Keratinocyte (primary cell): ENCODE measurements at regions not wholly inside any gene's neighbourhood (a gene's known extent, or its start where the extent isn't known, plus 50 kb on each side); places are given as distances from the start of the nearest gene placed in this dataset.

Experiments used
- DNase-seq: peaks from one replicate; pipeline ENCODE4 v3.0.0-alpha.2; 2011; ENCODE audit warnings: low read depth, missing footprints, low spot score
- FAIRE-seq: peaks from 2 replicates; lab custom pipeline; 2011; peaks lifted over from hg19 to GRCh38; lab: Jason Lieb, UNC
- H2AFZ ChIP-seq: 2 replicates; pipeline ENCODE4 v1.6.0; 2012; ENCODE audit warnings: low read length, control low read depth, inconsistent platforms; ENCODE audit not compliant: control insufficient read depth
- H3K27ac ChIP-seq: 2 replicates; pipeline ENCODE4 v1.5.1; 2011; ENCODE audit warnings: low read length; ENCODE audit not compliant: control insufficient read depth, insufficient read depth
- H3K27me3 ChIP-seq: 3 replicates; pipeline ENCODE4 v1.6.0; 2011; ENCODE audit warnings: low read length; ENCODE audit not compliant: control insufficient read depth, insufficient read depth; ENCODE audit errors: extremely low read depth
- H3K36me3 ChIP-seq, 2 experiments: 2 replicates in 1 of 2; 3 replicates in 1 of 2; pipeline ENCODE4 v1.5.1; 2011; ENCODE audit warnings: low read length in 2 of 2, mild to moderate bottlenecking in 1 of 2; ENCODE audit not compliant: control insufficient read depth in 2 of 2, insufficient read depth in 2 of 2; ENCODE audit errors: extremely low read depth in 1 of 2
- H3K4me1 ChIP-seq: 3 replicates; pipeline ENCODE4 v1.5.1; 2011; ENCODE audit warnings: low read length; ENCODE audit not compliant: control insufficient read depth, insufficient read depth; ENCODE audit errors: extremely low read depth
- H3K4me2 ChIP-seq: 3 replicates; pipeline ENCODE4 v1.6.0; 2011; ENCODE audit warnings: low read depth, low read length; ENCODE audit not compliant: control insufficient read depth, insufficient read depth; ENCODE audit errors: extremely low read depth
- H3K4me3 ChIP-seq, 3 experiments: fragments of 200-600 bp in 1 of 3; sonication (generic) in 1 of 3; 2 replicates in 2 of 3; 3 replicates in 1 of 3; pipeline ENCODE4 v1.5.1; 2011 to 2016; ENCODE audit warnings: low read length in 3 of 3, mild to moderate bottlenecking in 3 of 3, control low read depth in 2 of 3, inconsistent platforms in 1 of 3, low read depth in 1 of 3, mixed read lengths in 1 of 3, mixed run types in 1 of 3, moderate library complexity in 1 of 3; ENCODE audit not compliant: control insufficient read depth in 2 of 3, insufficient read depth in 2 of 3; ENCODE audit errors: extremely low read depth in 1 of 3
- H3K79me2 ChIP-seq: 2 replicates; pipeline ENCODE4 v1.6.0; 2012; ENCODE audit warnings: low read length; ENCODE audit not compliant: control insufficient read depth, insufficient read depth
- H3K9ac ChIP-seq: 3 replicates; pipeline ENCODE4 v1.6.0; 2011; ENCODE audit warnings: low read length; ENCODE audit not compliant: control insufficient read depth, insufficient read depth; ENCODE audit errors: extremely low read depth
- H3K9me1 ChIP-seq: 3 replicates; pipeline ENCODE4 v1.6.0; 2011; ENCODE audit warnings: low read length; ENCODE audit not compliant: control insufficient read depth, insufficient read depth; ENCODE audit errors: extremely low read depth
- H3K9me3 ChIP-seq: 2 replicates; pipeline ENCODE4 v1.5.1; 2012; ENCODE audit warnings: low read depth, low read length; ENCODE audit not compliant: control insufficient read depth
- H4K20me1 ChIP-seq: 3 replicates; pipeline ENCODE4 v1.6.0; 2011; ENCODE audit warnings: low read length; ENCODE audit not compliant: control insufficient read depth, insufficient read depth; ENCODE audit errors: extremely low read depth
- EZH2 ChIP-seq: IDR thresholded peaks from one replicate; pipeline ENCODE4 v1.6.1; 2012; ENCODE audit warnings: inconsistent platforms, mild to moderate bottlenecking, low read length, moderate library complexity
- dilution Hi-C: fragments of 300-500 bp; cut with MboI; formaldehyde crosslinking; loops from one replicate; pipeline ENCODE4 v1.7.0; 2020; ENCODE audit warnings: low sequenced_read_pairs; ENCODE audit not compliant: extremely low pct_ligation_motif_present
- TF ChIP-seq, protein P1 (sequence below), 3 experiments: IDR thresholded peaks in 1 of 3; conservative IDR thresholded peaks in 1 of 3; optimal IDR thresholded peaks in 1 of 3; 2 replicates in 2 of 3; 3 replicates in 1 of 3; pipeline versions ENCODE3 to v1.5.1; 2011; ENCODE audit warnings: low read length in 3 of 3, mild to moderate bottlenecking in 3 of 3, moderate library complexity in 2 of 3, control low read depth in 1 of 3, inconsistent platforms in 1 of 3; ENCODE audit not compliant: insufficient read depth in 2 of 3; ENCODE audit errors: extremely low read depth in 1 of 3

- Histone ChIP-seq H3K79me2 (no peaks in the 10 kb centered on the region), H3K27ac (no peak overlapping the region), H2AFZ (no peak overlapping the region), H3K9me1 (no peaks in the 10 kb centered on the region), H3K9ac (no peak overlapping the region), H3K4me1 (no peaks in the 10 kb centered on the region), H3K4me3 (no peak overlapping the region), H3K27me3 (no peaks in the 10 kb centered on the region), H3K36me3 (no peaks in the 10 kb centered on the region), H3K9me3 (no peaks in the 10 kb centered on the region), H4K20me1 (no peaks in the 10 kb centered on the region), H3K4me2 (no peak overlapping the region)
- no peak for TF ChIP-seq EZH2
- TF ChIP-seq, protein P1, sequence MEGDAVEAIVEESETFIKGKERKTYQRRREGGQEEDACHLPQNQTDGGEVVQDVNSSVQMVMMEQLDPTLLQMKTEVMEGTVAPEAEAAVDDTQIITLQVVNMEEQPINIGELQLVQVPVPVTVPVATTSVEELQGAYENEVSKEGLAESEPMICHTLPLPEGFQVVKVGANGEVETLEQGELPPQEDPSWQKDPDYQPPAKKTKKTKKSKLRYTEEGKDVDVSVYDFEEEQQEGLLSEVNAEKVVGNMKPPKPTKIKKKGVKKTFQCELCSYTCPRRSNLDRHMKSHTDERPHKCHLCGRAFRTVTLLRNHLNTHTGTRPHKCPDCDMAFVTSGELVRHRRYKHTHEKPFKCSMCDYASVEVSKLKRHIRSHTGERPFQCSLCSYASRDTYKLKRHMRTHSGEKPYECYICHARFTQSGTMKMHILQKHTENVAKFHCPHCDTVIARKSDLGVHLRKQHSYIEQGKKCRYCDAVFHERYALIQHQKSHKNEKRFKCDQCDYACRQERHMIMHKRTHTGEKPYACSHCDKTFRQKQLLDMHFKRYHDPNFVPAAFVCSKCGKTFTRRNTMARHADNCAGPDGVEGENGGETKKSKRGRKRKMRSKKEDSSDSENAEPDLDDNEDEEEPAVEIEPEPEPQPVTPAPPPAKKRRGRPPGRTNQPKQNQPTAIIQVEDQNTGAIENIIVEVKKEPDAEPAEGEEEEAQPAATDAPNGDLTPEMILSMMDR (optimal IDR thresholded peaks at IDR 0.05 in 1 of 3, IDR thresholded peaks at IDR 0.05 in 1 of 3, conservative IDR thresholded peaks at IDR 0.05 in 1 of 3; ENCODE audit: extremely low read depth in 1 of 3, insufficient read depth in 2 of 3, low read length in 3 of 3) = no peak
- FAIRE-seq (no peak), DNase-seq (no peak)
- dilution Hi-C loops = no loop called here
Measured at GRCh38 chr6:145266432-145267075, 468.8 kb downstream of the EPM2A start.

DNA sequence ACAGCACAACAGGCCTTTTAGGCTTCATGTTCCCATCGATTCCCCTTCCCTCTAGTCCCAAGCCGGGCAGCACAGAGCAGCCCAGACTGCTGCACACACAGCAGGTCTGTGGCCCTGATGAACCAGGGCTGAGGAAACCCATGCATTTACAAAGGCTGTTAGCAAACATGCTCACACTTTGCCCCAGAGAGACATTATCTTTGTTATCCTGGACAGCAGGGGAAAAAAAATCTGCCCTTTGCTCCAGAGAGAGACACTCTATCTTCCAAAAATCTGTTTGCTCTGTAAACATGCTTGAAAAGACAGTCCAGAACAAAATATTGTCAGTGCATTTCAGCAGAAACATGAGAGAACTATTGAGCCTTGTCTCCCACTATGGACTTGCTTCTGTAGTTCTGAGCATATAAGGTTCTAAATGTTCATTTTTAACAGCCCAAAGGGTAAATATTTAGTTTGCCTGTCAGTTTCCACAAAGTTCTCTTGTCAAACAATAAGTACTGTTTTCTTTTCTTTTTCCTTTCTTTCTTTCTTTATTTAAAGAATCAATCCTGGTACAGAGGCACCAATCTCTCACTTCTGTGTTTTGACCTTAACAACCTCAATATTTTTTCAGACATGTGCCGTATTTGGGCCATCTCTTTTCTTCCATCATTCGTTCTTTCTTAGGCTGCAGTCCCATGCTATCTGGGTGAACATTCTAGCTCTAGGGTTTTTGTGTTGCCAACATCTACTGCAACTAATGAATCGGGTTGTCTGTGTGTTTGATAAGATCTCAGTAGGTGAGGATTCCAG, 468.0 kb downstream of the EPM2A start:
- H2AFZ ChIP-seq = no peak overlapping the region
- no peak overlapping the region for H3K4me2 ChIP-seq

More for the DNA sequence above, 468.0 kb downstream of the EPM2A start:
- Histone ChIP-seq H3K4me3 (no peak overlapping the region), H3K36me3 (no peaks in the 10 kb centered on the region), H3K9me1 (no peaks in the 10 kb centered on the region), H3K79me2 (no peaks in the 10 kb centered on the region), H3K4me1 (no peaks in the 10 kb centered on the region), H4K20me1 (no peaks in the 10 kb centered on the region), H3K27me3 (no peaks in the 10 kb centered on the region), H3K27ac (no peak overlapping the region), H3K9ac (no peak overlapping the region), H3K9me3 (no peaks in the 10 kb centered on the region)
- DNase-seq = no peak
- FAIRE-seq = no peak
- dilution Hi-C loops = no loop called here
- no peak for TF ChIP-seq EZH2
- TF ChIP-seq, protein P1 (optimal IDR thresholded peaks at IDR 0.05 in 1 of 3, IDR thresholded peaks at IDR 0.05 in 1 of 3, conservative IDR thresholded peaks at IDR 0.05 in 1 of 3; ENCODE audit: extremely low read depth in 1 of 3, insufficient read depth in 2 of 3, low read length in 3 of 3) = no peak
